CD4-positive, CD25-positive, alpha-beta regulatory T cell (primary cell): ENCODE measurements at regions not wholly inside any gene's neighbourhood (a gene's known extent, or its start where the extent isn't known, plus 50 kb on each side); places are given as distances from the start of the nearest gene placed in this dataset.

Experiments
- ATAC-seq, 2 donors: fragments of 150-1000 bp; cut with Tn5 transposase; one replicate each; pipeline ENCODE4 v1.10.0; 2021; ENCODE audit warnings: low read depth in 2 of 2, moderate number of reproducible peaks in 2 of 2, moderate library complexity in 1 of 2
- DNase-seq, 3 donors: peaks; one replicate each; pipeline versions ENCODE4 v3.0.0 to v3.0.0-alpha.2; 2012 to 2022; ENCODE audit warnings: mixed read lengths in 1 of 3
- H3K27ac ChIP-seq: one replicate; pipeline ENCODE4 v1.7.0; 2013; ENCODE audit warnings: mild to moderate bottlenecking, low read length; ENCODE audit not compliant: insufficient read depth, poor library complexity, severe bottlenecking
- H3K27me3 ChIP-seq: one replicate; pipeline ENCODE4 v1.7.0; 2013; ENCODE audit warnings: low read length; ENCODE audit not compliant: control insufficient read depth, insufficient read depth
- H3K36me3 ChIP-seq: one replicate; pipeline ENCODE4 v1.7.0; 2013; ENCODE audit warnings: mild to moderate bottlenecking, low read length, moderate library complexity; ENCODE audit not compliant: control insufficient read depth, insufficient read depth
- H3K4me1 ChIP-seq: 2 replicates; pipeline ENCODE4 v1.7.0; 2013; ENCODE audit warnings: mild to moderate bottlenecking, low read length; ENCODE audit not compliant: insufficient read depth, control insufficient read depth, poor library complexity, severe bottlenecking
- H3K4me3 ChIP-seq: one replicate; pipeline ENCODE4 v1.7.0; 2013; ENCODE audit warnings: low read depth, mild to moderate bottlenecking, low read length, moderate library complexity
- H3K9me3 ChIP-seq, 2 experiments: 1 replicate in 1 of 2; 2 replicates in 1 of 2; pipeline ENCODE4 v1.7.0; 2013; ENCODE audit warnings: low read length in 2 of 2, mild to moderate bottlenecking in 1 of 2, moderate library complexity in 1 of 2; ENCODE audit not compliant: control insufficient read depth in 2 of 2
- H3K27ac Mint-ChIP-seq, 3 donors: one replicate each; pipeline ENCODE4 v1.8.0; 2020 to 2022; ENCODE audit warnings: mild to moderate bottlenecking in 3 of 3, mixed read lengths in 3 of 3, moderate library complexity in 2 of 3
- H3K27me3 Mint-ChIP-seq: one replicate; pipeline ENCODE4 v1.8.0; 2022; ENCODE audit warnings: mild to moderate bottlenecking, mixed read lengths
- H3K36me3 Mint-ChIP-seq: one replicate; pipeline ENCODE4 v1.8.0; 2020; ENCODE audit warnings: mixed read lengths
- H3K4me1 Mint-ChIP-seq, 4 donors: one replicate each; pipeline ENCODE4 v1.8.0; 2020 to 2022; ENCODE audit warnings: mixed read lengths in 4 of 4, mild to moderate bottlenecking in 1 of 4
- H3K4me3 Mint-ChIP-seq, 4 donors: one replicate each; pipeline ENCODE4 v1.8.0; 2020 to 2022; ENCODE audit warnings: mild to moderate bottlenecking in 4 of 4, mixed read lengths in 4 of 4, moderate library complexity in 3 of 4
- H3K9me3 Mint-ChIP-seq, 7 donors: one replicate each; pipeline ENCODE4 v1.8.0; 2020 to 2022; ENCODE audit warnings: mixed read lengths in 7 of 7, mild to moderate bottlenecking in 3 of 7, moderate library complexity in 2 of 7

GRCh38 chr6:165081944-165082532 is 227.4 kb downstream of the C6orf118 start:
- Histone ChIP-seq H3K27ac (no peak overlapping the region), H3K27me3 (no peaks in the 10 kb centered on the region), H3K4me3 (no peak overlapping the region), H3K36me3 (no peaks in the 10 kb centered on the region), H3K4me1 (no peaks in the 10 kb centered on the region), H3K9me3 (peaks cover 0 to 4% of the 10 kb centered on the region in 2 experiments)
- no peak overlapping the region for H3K4me3 Mint-ChIP-seq
- H3K27ac Mint-ChIP-seq, result no peak overlapping the region
- H3K9me3 Mint-ChIP-seq, result peaks cover 0 to 15% (median 2%) of the 10 kb centered on the region in 7 donors
- DNase-seq (no peak), ATAC-seq (no peak)
- H3K27me3 Mint-ChIP-seq, result no peaks in the 10 kb centered on the region
- H3K4me1 Mint-ChIP-seq, result no peaks in the 10 kb centered on the region
- no peaks in the 10 kb centered on the region for H3K36me3 Mint-ChIP-seq

- Histone ChIP-seq H3K4me1 (no peaks in the 10 kb centered on the region), H3K9me3 (peaks cover 0 to 4% of the 10 kb centered on the region in 2 experiments), H3K27ac (no peak overlapping the region), H3K36me3 (no peaks in the 10 kb centered on the region), H3K27me3 (no peaks in the 10 kb centered on the region), H3K4me3 (no peak overlapping the region)
- Mint-ChIP-seq H3K36me3 (no peaks in the 10 kb centered on the region), H3K4me3 (no peak overlapping the region), H3K9me3 (peaks cover 0 to 12% (median 2%) of the 10 kb centered on the region in 7 donors), H3K27ac (no peak overlapping the region), H3K4me1 (no peaks in the 10 kb centered on the region), H3K27me3 (no peaks in the 10 kb centered on the region)
- DNase-seq (no peak), ATAC-seq (no peak)
Observed at GRCh38 chr6:165077876-165078275, 231.5 kb downstream of the C6orf118 start.

- Histone ChIP-seq H3K36me3 (no peaks in the 10 kb centered on the region), H3K27me3 (no peaks in the 10 kb centered on the region), H3K4me3 (no peak overlapping the region), H3K4me1 (no peaks in the 10 kb centered on the region), H3K27ac (no peak overlapping the region), H3K9me3 (no peaks in the 10 kb centered on the region)
- Mint-ChIP-seq H3K4me3 (no peak overlapping the region), H3K27me3 (no peaks in the 10 kb centered on the region), H3K4me1 (no peaks in the 10 kb centered on the region), H3K36me3 (no peaks in the 10 kb centered on the region), H3K27ac (no peak overlapping the region), H3K9me3 (peaks cover 0 to 11% (median 0%) of the 10 kb centered on the region in 7 donors)
- DNase-seq (no peak), ATAC-seq (no peak)
Observed at GRCh38 chr6:165071906-165072305, 237.5 kb downstream of the C6orf118 start.

- DNase-seq (no peak), ATAC-seq (no peak)
- H3K4me3 Mint-ChIP-seq, result no peak overlapping the region
- no peaks in the 10 kb centered on the region for H3K36me3 Mint-ChIP-seq
- no peaks in the 10 kb centered on the region for H3K27me3 ChIP-seq
- no peaks in the 10 kb centered on the region for H3K27me3 Mint-ChIP-seq
- H3K4me1 ChIP-seq, result no peaks in the 10 kb centered on the region
- no peaks in the 10 kb centered on the region for H3K36me3 ChIP-seq
- H3K4me1 Mint-ChIP-seq, result no peaks in the 10 kb centered on the region
- H3K27ac Mint-ChIP-seq, result no peak overlapping the region
- H3K27ac ChIP-seq, result no peak overlapping the region
- peaks cover 0 to 5% of the 10 kb centered on the region in 2 experiments for H3K9me3 ChIP-seq
- no peak overlapping the region for H3K4me3 ChIP-seq
- H3K9me3 Mint-ChIP-seq, result peaks cover 0 to 27% (median 6%) of the 10 kb centered on the region in 7 donors
Observed at GRCh38 chr6:165060720-165061119, 248.7 kb downstream of the C6orf118 start.

GRCh38 chr6:165059032-165059431 is 250.4 kb downstream of the C6orf118 start:
- no peaks in the 10 kb centered on the region for H3K4me1 Mint-ChIP-seq
- Histone ChIP-seq H3K4me1 (no peaks in the 10 kb centered on the region), H3K4me3 (no peak overlapping the region), H3K27me3 (no peaks in the 10 kb centered on the region), H3K27ac (no peak overlapping the region), H3K9me3 (peaks cover 0 to 5% of the 10 kb centered on the region in 2 experiments), H3K36me3 (no peaks in the 10 kb centered on the region)
- no peak overlapping the region for H3K4me3 Mint-ChIP-seq
- peaks cover 0 to 27% (median 6%) of the 10 kb centered on the region in 7 donors for H3K9me3 Mint-ChIP-seq
- H3K36me3 Mint-ChIP-seq, result no peaks in the 10 kb centered on the region
- DNase-seq (no peak), ATAC-seq (no peak)
- no peaks in the 10 kb centered on the region for H3K27me3 Mint-ChIP-seq
- no peak overlapping the region for H3K27ac Mint-ChIP-seq

GRCh38 chr6:165056292-165056691 is 253.1 kb downstream of the C6orf118 start:
- H3K4me3 ChIP-seq, result no peak overlapping the region
- H3K4me1 ChIP-seq, result no peaks in the 10 kb centered on the region
- H3K4me3 Mint-ChIP-seq, result no peak overlapping the region
- H3K27ac ChIP-seq, result no peak overlapping the region
- H3K27me3 Mint-ChIP-seq, result no peaks in the 10 kb centered on the region
- peaks cover 0 to 5% of the 10 kb centered on the region in 2 experiments for H3K9me3 ChIP-seq
- no peaks in the 10 kb centered on the region for H3K27me3 ChIP-seq
- H3K36me3 Mint-ChIP-seq, result no peaks in the 10 kb centered on the region
- no peak for DNase-seq
- H3K36me3 ChIP-seq, result no peaks in the 10 kb centered on the region
- ATAC-seq, result no peak
- peaks cover 0 to 13% (median 6%) of the 10 kb centered on the region in 7 donors for H3K9me3 Mint-ChIP-seq
- no peak overlapping the region for H3K27ac Mint-ChIP-seq
- no peaks in the 10 kb centered on the region for H3K4me1 Mint-ChIP-seq

GRCh38 chr6:165055231-165055630 is 254.2 kb downstream of the C6orf118 start:
- no peaks in the 10 kb centered on the region for H3K4me1 Mint-ChIP-seq
- H3K4me3 Mint-ChIP-seq, result no peak overlapping the region
- H3K27ac Mint-ChIP-seq, result no peak overlapping the region
- H3K4me1 ChIP-seq, result no peaks in the 10 kb centered on the region
- peaks cover 0 to 12% (median 2%) of the 10 kb centered on the region in 7 donors for H3K9me3 Mint-ChIP-seq
- H3K27ac ChIP-seq, result no peak overlapping the region
- DNase-seq, result no peak
- H3K9me3 ChIP-seq, result peaks cover 0 to 5% of the 10 kb centered on the region in 2 experiments
- no peaks in the 10 kb centered on the region for H3K36me3 Mint-ChIP-seq
- no peaks in the 10 kb centered on the region for H3K27me3 ChIP-seq
- ATAC-seq, result no peak
- no peaks in the 10 kb centered on the region for H3K36me3 ChIP-seq
- no peaks in the 10 kb centered on the region for H3K27me3 Mint-ChIP-seq
- H3K4me3 ChIP-seq, result no peak overlapping the region
